GM19193 (cell line): ENCODE measurements at regions not wholly inside any gene's neighbourhood (a gene's known extent, or its start where the extent isn't known, plus 50 kb on each side); places are given as distances from the start of the nearest gene placed in this dataset.

ENCODE experiments used
- POLR2A ChIP-seq: IDR thresholded peaks from 4 replicates; pipeline ENCODE4 v1.6.1; 2011; ENCODE audit not compliant: insufficient read depth, insufficient read length; ENCODE audit errors: extremely low read depth

- no peak for TF ChIP-seq POLR2A
These were observed 317.2 kb downstream of the TMEM121 start for GRCh38 chr14:105843444-105844046.

GRCh38 chr14:105844047-105844630 is 317.8 kb downstream of the TMEM121 start:
- no peak for TF ChIP-seq POLR2A

- peak; percentile 12 for TF ChIP-seq POLR2A
These were observed 318.7 kb downstream of the TMEM121 start for GRCh38 chr14:105844810-105845724.

- TF ChIP-seq POLR2A, result no peak
These were observed 319.4 kb downstream of the TMEM121 start for GRCh38 chr14:105845725-105846309.

- TF ChIP-seq POLR2A, result no peak
These were observed 319.9 kb downstream of the TMEM121 start for GRCh38 chr14:105846312-105846711.

GRCh38 chr14:105847400-105847799 is 321.0 kb downstream of the TMEM121 start:
- TF ChIP-seq POLR2A, result no peak

GRCh38 chr14:105848570-105848969 is 322.2 kb downstream of the TMEM121 start:
- TF ChIP-seq POLR2A, result peak; percentile 15

GRCh38 chr14:105849933-105850626 is 323.7 kb downstream of the TMEM121 start:
- no peak for TF ChIP-seq POLR2A

GRCh38 chr14:105850853-105851581 is 324.6 kb downstream of the TMEM121 start:
- TF ChIP-seq POLR2A, result peak; percentile 30

GRCh38 chr14:105851716-105852377 is 325.5 kb downstream of the TMEM121 start:
- peak; percentile 10 for TF ChIP-seq POLR2A

GRCh38 chr14:105852378-105853088 is 326.1 kb downstream of the TMEM121 start:
- TF ChIP-seq POLR2A, result peak; percentile 76

- peak; percentile 94 for TF ChIP-seq POLR2A
These were observed 326.9 kb downstream of the TMEM121 start for GRCh38 chr14:105853089-105853906.
